ENCODE measurements at regions not wholly inside any gene's neighbourhood (a gene's known extent, or its start where the extent isn't known, plus 50 kb on each side); places are given as distances from the start of the nearest gene placed in this dataset.
A peak's percentile ranks its signal among the peaks of the same experiment; 100 is the strongest.
"Not testable (repeated sequence)": the region's sequence is repeated elsewhere in the genome, so short reads cannot be mapped to it uniquely, and the experiment has no call there.

GRCh38 chr6:27728442-27728841 is 183.8 kb downstream of the OR2B2 start:
- no peaks in the 10 kb centered on the region for H3K4me1 Mint-ChIP-seq (ENCODE audit: low read depth)
- no peak for DNase-seq (ENCODE audit: low spot score)
- no peaks in the 10 kb centered on the region for H3K36me3 Mint-ChIP-seq (ENCODE audit: low read depth)
- H3K4me3 Mint-ChIP-seq (ENCODE audit: low read depth), result no peak overlapping the region
- intact Hi-C loops (cut with micrococcal nuclease), result no loop called here
- no peaks in the 10 kb centered on the region for H3K9me3 Mint-ChIP-seq
- no peak overlapping the region for H3K27ac Mint-ChIP-seq
- H3K27me3 Mint-ChIP-seq (ENCODE audit: low read depth), result peaks cover 29% of the 10 kb centered on the region

- intact Hi-C loops (cut with micrococcal nuclease), result no loop called here
- Mint-ChIP-seq H3K4me3 (ENCODE audit: low read depth) (no peak overlapping the region), H3K27ac (no peak overlapping the region), H3K9me3 (no peaks in the 10 kb centered on the region), H3K4me1 (ENCODE audit: low read depth) (peaks cover 2% of the 10 kb centered on the region), H3K36me3 (ENCODE audit: low read depth) (no peaks in the 10 kb centered on the region), H3K27me3 (ENCODE audit: low read depth) (peaks cover 36% of the 10 kb centered on the region)
- no peak for DNase-seq (ENCODE audit: low spot score)
Observed at GRCh38 chr6:27726619-27727023, 185.6 kb downstream of the OR2B2 start.

DNA sequence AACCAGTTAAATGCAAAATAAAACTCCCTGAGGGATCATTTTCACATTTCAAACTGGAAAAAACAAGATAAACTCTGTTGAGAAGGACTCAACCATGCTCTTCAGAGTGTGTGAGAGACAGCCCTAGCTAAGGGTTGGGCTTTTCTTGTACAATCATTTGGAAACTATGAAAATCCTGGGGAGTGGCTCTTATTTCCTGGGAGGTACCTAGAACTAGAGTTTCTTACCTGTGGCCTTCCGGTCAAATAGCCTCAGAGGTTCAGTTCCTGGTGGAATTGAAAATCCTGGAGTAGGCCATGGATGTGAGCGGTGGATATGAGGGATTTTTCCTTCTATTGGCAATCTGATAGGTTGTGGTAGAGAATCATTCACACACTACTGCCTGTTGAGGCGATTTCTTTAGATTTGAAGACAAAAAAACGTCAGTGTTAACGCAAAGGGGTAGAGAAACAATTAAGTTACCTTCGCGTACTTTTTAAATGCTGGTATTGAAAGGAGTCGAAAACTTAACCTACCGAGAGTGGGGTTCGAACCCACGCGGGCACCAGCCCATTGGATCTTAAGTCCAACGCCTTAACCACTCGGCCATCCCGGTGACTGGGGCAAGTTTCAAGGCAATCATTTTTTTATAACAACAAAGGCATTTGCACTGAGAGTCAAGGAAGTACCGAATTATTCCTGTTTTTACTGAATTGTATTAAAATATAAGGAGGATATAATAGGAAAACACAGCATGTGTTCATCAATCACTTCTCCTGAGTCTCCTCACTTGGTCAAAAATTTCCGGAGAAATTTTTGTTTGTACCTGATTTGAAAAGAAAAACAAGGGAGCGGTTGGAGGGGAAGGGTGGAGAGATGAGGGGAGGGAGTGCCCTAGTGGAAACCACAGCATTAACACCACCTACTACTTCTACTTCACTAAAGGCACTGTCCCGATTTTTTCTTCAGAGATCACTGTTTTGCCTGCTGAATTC is 191.3 kb downstream of the OR2B2 start:
- Mint-ChIP-seq H3K36me3 (ENCODE audit: low read depth) (no peaks in the 10 kb centered on the region), H3K9me3 (no peaks in the 10 kb centered on the region), H3K27me3 (ENCODE audit: low read depth) (peaks cover 22% of the 10 kb centered on the region), H3K4me3 (ENCODE audit: low read depth) (no peak overlapping the region), H3K27ac (no peak overlapping the region), H3K4me1 (ENCODE audit: low read depth) (peaks cover 16% of the 10 kb centered on the region)
- intact Hi-C loops (cut with micrococcal nuclease), result no loop called here
- DNase-seq (ENCODE audit: low spot score), result no peak

DNA sequence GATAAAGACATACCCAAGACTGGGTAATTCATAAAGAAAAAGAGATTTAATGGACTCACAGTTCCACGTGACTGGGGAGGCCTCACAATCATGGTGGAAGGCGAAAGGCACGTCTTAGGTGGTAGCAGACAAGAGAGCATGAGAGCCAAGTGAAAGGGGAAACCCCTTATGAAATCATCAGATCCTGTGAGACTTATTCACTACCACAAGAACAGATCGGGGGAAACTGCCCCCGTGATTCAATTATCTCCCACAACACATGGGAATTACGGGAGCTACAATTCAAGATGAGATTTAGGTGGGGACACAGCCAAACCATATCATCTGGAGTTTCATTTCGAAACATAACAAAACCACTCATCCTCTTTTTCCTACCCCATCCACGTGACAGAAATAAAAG is 193.2 kb downstream of the OR2B2 start:
- H3K9me3 Mint-ChIP-seq; H3K36me3 Mint-ChIP-seq (ENCODE audit: low read depth); DNase-seq (ENCODE audit: low spot score); intact Hi-C loops (cut with micrococcal nuclease); H3K4me3 Mint-ChIP-seq (ENCODE audit: low read depth); H3K27ac Mint-ChIP-seq: not testable (repeated sequence)
- Mint-ChIP-seq H3K4me1 (ENCODE audit: low read depth) (peaks cover 16% of the 10 kb centered on the region), H3K27me3 (ENCODE audit: low read depth) (peaks cover 17% of the 10 kb centered on the region)

- H3K4me1 Mint-ChIP-seq (ENCODE audit: low read depth), result no peaks in the 10 kb centered on the region
- H3K27me3 Mint-ChIP-seq (ENCODE audit: low read depth), result no peaks in the 10 kb centered on the region
- DNase-seq (ENCODE audit: low spot score), result no peak
- H3K4me3 Mint-ChIP-seq (ENCODE audit: low read depth), result no peak overlapping the region
- H3K27ac Mint-ChIP-seq, result no peak overlapping the region
- H3K36me3 Mint-ChIP-seq (ENCODE audit: low read depth), result peaks cover 25% of the 10 kb centered on the region
- intact Hi-C loops (cut with micrococcal nuclease), result no loop called here
- H3K9me3 Mint-ChIP-seq, result no peaks in the 10 kb centered on the region
Observed at GRCh38 chr6:27706431-27706830, 205.8 kb downstream of the OR2B2 start.

DNA sequence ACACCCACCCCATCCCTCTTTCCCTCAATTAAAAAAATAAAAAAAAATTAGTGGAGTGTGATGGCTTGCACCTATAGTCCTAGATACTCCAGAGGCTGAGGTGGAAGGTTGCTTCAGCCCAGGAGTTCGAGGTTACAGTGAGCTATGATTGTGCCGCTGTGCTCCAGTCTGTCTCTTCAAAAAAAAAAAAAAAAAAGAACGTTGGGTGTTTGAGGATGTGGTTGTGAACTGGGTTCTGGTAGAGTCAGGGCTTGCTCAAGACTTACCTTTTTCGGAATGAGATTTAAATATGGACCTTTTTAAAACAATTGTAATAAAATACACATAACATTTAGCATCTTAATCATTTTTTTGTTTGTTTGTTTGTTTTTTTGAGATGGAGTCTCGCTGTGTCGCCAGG is 211.9 kb downstream of the OR2B2 start:
- peaks cover 33% of the 10 kb centered on the region for H3K36me3 Mint-ChIP-seq (ENCODE audit: low read depth)
- intact Hi-C loops (cut with micrococcal nuclease), result no loop called here
- DNase-seq (ENCODE audit: low spot score), result no peak
- no peaks in the 10 kb centered on the region for H3K27me3 Mint-ChIP-seq (ENCODE audit: low read depth)
- no peak overlapping the region for H3K4me3 Mint-ChIP-seq (ENCODE audit: low read depth)
- peaks cover 5% of the 10 kb centered on the region for H3K9me3 Mint-ChIP-seq
- peaks cover 7% of the 10 kb centered on the region for H3K4me1 Mint-ChIP-seq (ENCODE audit: low read depth)
- no peak overlapping the region for H3K27ac Mint-ChIP-seq

GRCh38 chr6:27694547-27694874 is 217.7 kb downstream of the OR2B2 start:
- Mint-ChIP-seq H3K4me3 (ENCODE audit: low read depth) (peak overlapping the region; percentile 88), H3K27me3 (ENCODE audit: low read depth) (peaks cover 6% of the 10 kb centered on the region), H3K4me1 (ENCODE audit: low read depth) (peaks cover 14% of the 10 kb centered on the region), H3K36me3 (ENCODE audit: low read depth) (peaks cover 9% of the 10 kb centered on the region), H3K9me3 (peaks cover 5% of the 10 kb centered on the region), H3K27ac (no peak overlapping the region)
- no peak for DNase-seq (ENCODE audit: low spot score)
- intact Hi-C loops (cut with micrococcal nuclease), result no loop called here

DNA sequence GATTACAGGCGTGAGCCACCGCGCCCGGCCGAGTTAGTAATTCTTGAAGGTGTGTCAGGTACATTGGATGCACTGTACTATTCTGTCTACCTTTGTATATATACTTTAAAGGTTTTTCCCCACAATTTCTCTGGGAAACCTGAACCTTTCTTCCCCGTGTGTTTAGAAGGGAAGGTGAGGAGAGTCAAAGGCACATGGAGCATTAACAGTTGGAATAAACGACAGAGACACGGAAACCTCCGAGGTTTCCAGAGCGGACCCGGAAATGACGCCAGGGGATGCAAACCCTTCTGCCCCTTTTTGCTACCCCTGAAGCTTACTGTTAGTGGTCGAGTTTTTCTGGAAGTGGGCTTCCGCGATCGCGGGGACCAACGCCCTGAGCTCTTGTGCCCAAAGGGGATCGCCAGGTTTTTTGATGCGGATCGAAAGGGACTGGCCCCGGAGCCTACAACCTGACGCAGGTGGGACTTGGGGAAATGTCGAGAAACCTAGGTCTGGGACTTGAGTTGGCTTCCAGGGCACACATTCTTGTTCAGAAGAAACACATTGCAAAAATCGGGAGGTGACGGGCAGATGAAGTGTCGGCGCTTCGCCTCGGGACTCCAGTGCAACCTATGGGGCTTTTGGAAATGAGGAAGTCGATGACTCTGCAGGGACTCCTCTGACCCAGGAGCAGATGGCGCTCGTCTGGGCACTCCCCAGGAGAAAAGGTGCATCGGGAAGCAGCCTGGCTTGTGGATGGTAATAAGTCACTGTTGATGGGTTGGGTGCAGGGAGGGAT is 218.2 kb downstream of the OR2B2 start:
- peaks cover 5% of the 10 kb centered on the region for H3K9me3 Mint-ChIP-seq
- H3K36me3 Mint-ChIP-seq (ENCODE audit: low read depth), result peaks cover 6% of the 10 kb centered on the region
- peaks cover 6% of the 10 kb centered on the region for H3K27me3 Mint-ChIP-seq (ENCODE audit: low read depth)
- peaks cover 14% of the 10 kb centered on the region for H3K4me1 Mint-ChIP-seq (ENCODE audit: low read depth)
- intact Hi-C loops (cut with micrococcal nuclease), result no loop called here
- peak overlapping the region; percentile 88 for H3K4me3 Mint-ChIP-seq (ENCODE audit: low read depth)
- DNase-seq (ENCODE audit: low spot score), result no peak
- H3K27ac Mint-ChIP-seq, result peak overlapping the region; percentile 80

GRCh38 chr6:27692133-27692532 is 219.2 kb upstream of the ZNF184 start:
- intact Hi-C loops (cut with micrococcal nuclease); H3K27me3 Mint-ChIP-seq (ENCODE audit: low read depth); DNase-seq (ENCODE audit: low spot score); H3K4me3 Mint-ChIP-seq (ENCODE audit: low read depth); H3K27ac Mint-ChIP-seq; H3K36me3 Mint-ChIP-seq (ENCODE audit: low read depth); H3K9me3 Mint-ChIP-seq: not testable (repeated sequence)
- H3K4me1 Mint-ChIP-seq (ENCODE audit: low read depth), result peaks cover 27% of the 10 kb centered on the region

GRCh38 chr6:27688014-27688586 is 215.2 kb upstream of the ZNF184 start:
- H3K27ac Mint-ChIP-seq, result peak overlapping the region; percentile 68
- H3K4me3 Mint-ChIP-seq (ENCODE audit: low read depth), result peak overlapping the region; percentile 88
- no peaks in the 10 kb centered on the region for H3K36me3 Mint-ChIP-seq (ENCODE audit: low read depth)
- H3K4me1 Mint-ChIP-seq (ENCODE audit: low read depth), result peaks cover 16% of the 10 kb centered on the region
- intact Hi-C loops (cut with micrococcal nuclease), result loop anchor here (5.0 to 10.0 kb wide), 5 partner anchors 141 to 501 kb away; a partner anchor contains a TSS
- peaks cover 13% of the 10 kb centered on the region for H3K27me3 Mint-ChIP-seq (ENCODE audit: low read depth)
- H3K9me3 Mint-ChIP-seq, result no peaks in the 10 kb centered on the region
- peak; percentile 77 for DNase-seq (ENCODE audit: low spot score)

- H3K4me3 Mint-ChIP-seq (ENCODE audit: low read depth), result peak overlapping the region; percentile 88
- intact Hi-C loops (cut with micrococcal nuclease), result loop anchor here (1.0 to 10.0 kb wide), 7 partner anchors 19 to 500 kb away; a partner anchor contains a TSS
- peak; percentile 73 for DNase-seq (ENCODE audit: low spot score)
- H3K4me1 Mint-ChIP-seq (ENCODE audit: low read depth), result peaks cover 16% of the 10 kb centered on the region
- H3K9me3 Mint-ChIP-seq, result no peaks in the 10 kb centered on the region
- H3K36me3 Mint-ChIP-seq (ENCODE audit: low read depth), result no peaks in the 10 kb centered on the region
- H3K27ac Mint-ChIP-seq, result peak overlapping the region; percentile 68
- peaks cover 17% of the 10 kb centered on the region for H3K27me3 Mint-ChIP-seq (ENCODE audit: low read depth)
Observed at GRCh38 chr6:27687154-27688013, 214.5 kb upstream of the ZNF184 start.

DNA sequence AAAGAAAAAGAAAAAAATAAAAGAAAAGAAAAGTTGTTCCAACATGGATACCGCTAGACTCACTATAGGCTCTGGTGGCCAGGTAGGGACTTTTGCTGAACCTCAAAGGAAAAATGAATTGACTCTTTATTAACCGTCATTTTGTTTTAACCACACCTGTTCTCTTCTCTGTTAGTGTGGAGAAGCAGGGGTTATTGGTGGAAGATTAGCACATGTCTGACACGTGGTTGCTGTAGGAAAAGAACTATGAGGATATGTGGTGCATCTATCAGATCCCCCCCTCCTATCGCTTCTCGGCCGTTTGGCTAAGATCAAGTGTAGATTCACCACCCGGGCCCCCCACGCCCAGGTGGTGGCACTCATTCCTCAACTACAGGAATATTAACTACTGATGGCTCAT is 212.4 kb upstream of the ZNF184 start:
- H3K9me3 Mint-ChIP-seq, result peaks cover 10% of the 10 kb centered on the region
- intact Hi-C loops (cut with micrococcal nuclease), result loop anchor here (2.0 to 10.0 kb wide), 6 partner anchors 92 to 498 kb away; a partner anchor contains a TSS
- peaks cover 3% of the 10 kb centered on the region for H3K36me3 Mint-ChIP-seq (ENCODE audit: low read depth)
- H3K27me3 Mint-ChIP-seq (ENCODE audit: low read depth), result peaks cover 28% of the 10 kb centered on the region
- peaks cover 24% of the 10 kb centered on the region for H3K4me1 Mint-ChIP-seq (ENCODE audit: low read depth)
- no peak overlapping the region for H3K4me3 Mint-ChIP-seq (ENCODE audit: low read depth)
- H3K27ac Mint-ChIP-seq, result no peak overlapping the region
- DNase-seq (ENCODE audit: low spot score), result no peak
